ENCODE measurements at regions not wholly inside any gene's neighbourhood (a gene's known extent, or its start where the extent isn't known, plus 50 kb on each side); places are given as distances from the start of the nearest gene placed in this dataset.

- TF ChIP-seq CTCF (IDR thresholded peaks at IDR 0.05) (no peak), POLR2A (IDR thresholded peaks at IDR 0.05) (no peak)
- Histone ChIP-seq H3K4me1 (no peaks in the 10 kb centered on the region), H3K36me3 (no peaks in the 10 kb centered on the region), H3K27ac (no peak overlapping the region), H3K4me3 (no peak overlapping the region), H3K9me3 (peaks cover 0 to 7% (median 0%) of the 10 kb centered on the region in 12 donors), H3K27me3 (no peaks in the 10 kb centered on the region)
- intact Hi-C loops (cut with DNase I): no loop called here
- DNase-seq (no peak), ATAC-seq (no peak)
- WGBS, 4 donors: 30 to 64% (median 36%) methylated on average over 3 of the region's 3 CpGs
Measured at GRCh38 chr4:164488114-164488513, 265.8 kb upstream of the SMIM31 start.

GRCh38 chr4:164501074-164501473, 252.9 kb upstream of the SMIM31 start:
- intact Hi-C loops (cut with DNase I): no loop called here
- Histone ChIP-seq H3K36me3 (no peaks in the 10 kb centered on the region), H3K4me1 (no peaks in the 10 kb centered on the region), H3K27me3 (no peaks in the 10 kb centered on the region), H3K27ac (no peak overlapping the region), H3K9me3 (peaks cover 0 to 8% (median 0%) of the 10 kb centered on the region in 12 donors), H3K4me3 (no peak overlapping the region)
- no peak for DNase-seq
- ATAC-seq: no peak
- TF ChIP-seq CTCF (IDR thresholded peaks at IDR 0.05) (no peak), POLR2A (IDR thresholded peaks at IDR 0.05) (no peak)

- Histone ChIP-seq H3K4me1 (no peaks in the 10 kb centered on the region), H3K27me3 (no peaks in the 10 kb centered on the region), H3K4me3 (no peak overlapping the region), H3K27ac (no peak overlapping the region), H3K36me3 (no peaks in the 10 kb centered on the region), H3K9me3 (peaks cover 0 to 8% (median 0%) of the 10 kb centered on the region in 12 donors)
- DNase-seq (no peak), ATAC-seq (no peak)
- intact Hi-C loops (cut with DNase I): no loop called here
- TF ChIP-seq CTCF (IDR thresholded peaks at IDR 0.05) (no peak), POLR2A (IDR thresholded peaks at IDR 0.05) (no peak)
- WGBS, 4 donors: 62 to 86% (median 74%) methylated on average over 3 of the region's 3 CpGs
Measured at GRCh38 chr4:164503874-164504273, 250.1 kb upstream of the SMIM31 start.

GRCh38 chr4:164508097-164508496, 245.8 kb upstream of the SMIM31 start:
- H3K36me3 ChIP-seq: no peaks in the 10 kb centered on the region
- 54 to 65% (median 57%) methylated on average over 3 of the region's 3 CpGs for WGBS, 4 donors

More at GRCh38 chr4:164508097-164508496, 245.8 kb upstream of the SMIM31 start:
- Histone ChIP-seq H3K27me3 (no peaks in the 10 kb centered on the region), H3K4me1 (no peaks in the 10 kb centered on the region), H3K9me3 (no peaks in the 10 kb centered on the region), H3K27ac (no peak overlapping the region), H3K4me3 (no peak overlapping the region)
- intact Hi-C loops (cut with DNase I): no loop called here
- DNase-seq: no peak
- no peak for TF ChIP-seq CTCF (IDR thresholded peaks at IDR 0.05)
- no peak for ATAC-seq

Data from heart left ventricle (tissue), 16 donors.